ENCODE measurements at regions not wholly inside any gene's neighbourhood (a gene's known extent, or its start where the extent isn't known, plus 50 kb on each side); places are given as distances from the start of the nearest gene placed in this dataset.
"Not testable (repeated sequence)": the region's sequence is repeated elsewhere in the genome, so short reads cannot be mapped to it uniquely, and the experiment has no call there.

DNA sequence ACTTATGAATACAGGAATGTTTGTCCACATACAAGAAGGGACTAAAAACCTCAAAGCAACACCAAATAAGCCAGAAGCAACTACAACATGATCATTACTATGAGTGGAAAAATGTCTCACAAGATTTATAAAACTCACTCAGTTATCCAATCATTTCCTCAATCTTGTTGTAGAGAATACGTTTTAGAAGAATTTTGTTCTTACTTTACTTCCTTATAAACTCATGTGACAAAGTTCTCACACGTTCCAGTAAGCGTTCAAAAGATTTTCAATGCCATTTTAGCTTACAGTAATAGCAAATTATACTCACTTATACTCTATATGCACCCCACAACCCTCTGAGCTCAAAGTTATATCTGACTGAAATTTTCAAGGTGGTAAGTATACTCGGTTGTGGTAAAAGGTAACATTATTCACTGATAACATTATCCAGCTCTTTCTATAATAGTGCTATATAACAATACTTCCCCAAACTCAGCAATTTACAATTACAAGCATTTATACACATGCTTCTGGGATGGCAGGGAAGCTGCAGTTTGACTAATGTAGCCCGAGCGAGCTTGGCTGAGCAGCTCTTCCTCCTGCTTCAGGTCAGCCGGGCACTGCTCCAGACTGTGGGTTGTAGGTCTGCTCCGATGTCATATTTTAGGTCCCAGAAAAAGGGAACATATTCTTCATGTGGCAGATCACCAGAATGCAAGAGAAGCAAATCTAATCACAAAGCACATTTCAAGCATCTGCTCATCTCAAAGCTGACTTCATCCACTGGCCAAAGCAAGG, 226.3 kb downstream of the RCHY1 start:
- DNase-seq = no peak

DNA sequence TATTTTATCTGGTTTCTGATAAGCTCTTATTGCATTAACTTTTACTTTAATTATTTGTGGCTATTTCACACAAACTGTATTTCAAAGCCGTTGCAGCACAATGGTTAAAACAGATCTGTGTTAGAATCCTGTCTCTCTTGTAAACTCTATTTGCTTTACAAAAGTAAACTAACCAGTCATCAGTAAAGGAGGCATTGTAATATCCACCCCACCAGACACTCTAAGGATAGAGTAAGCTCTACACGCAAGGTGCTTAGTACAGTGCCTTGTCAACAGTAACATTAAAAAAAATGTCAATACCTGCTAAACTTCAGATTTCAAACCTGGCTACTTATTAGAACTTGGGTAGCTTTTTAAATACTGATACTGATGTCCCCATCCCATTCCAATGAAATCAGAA, 228.4 kb downstream of the RCHY1 start:
- DNase-seq = no peak

DNA sequence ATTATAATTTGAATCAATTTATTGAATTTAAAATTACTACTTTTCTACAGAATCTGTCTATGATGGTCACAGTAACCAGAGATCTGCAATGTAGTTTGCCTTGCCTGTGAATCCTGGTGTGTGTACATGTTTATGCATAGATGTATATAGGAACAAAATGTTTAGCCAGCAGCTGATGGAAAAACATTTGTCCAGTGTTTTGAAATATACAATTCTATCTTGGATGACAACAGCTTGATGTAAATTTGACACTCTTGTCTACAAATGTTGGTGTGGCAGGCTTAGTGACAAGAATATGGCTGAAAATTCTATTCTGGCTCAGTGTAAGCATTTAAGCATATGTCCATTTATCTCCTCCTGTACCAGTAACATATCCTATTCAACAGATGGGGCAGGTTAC, 229.4 kb downstream of the RCHY1 start:
- no peak for DNase-seq

DNA sequence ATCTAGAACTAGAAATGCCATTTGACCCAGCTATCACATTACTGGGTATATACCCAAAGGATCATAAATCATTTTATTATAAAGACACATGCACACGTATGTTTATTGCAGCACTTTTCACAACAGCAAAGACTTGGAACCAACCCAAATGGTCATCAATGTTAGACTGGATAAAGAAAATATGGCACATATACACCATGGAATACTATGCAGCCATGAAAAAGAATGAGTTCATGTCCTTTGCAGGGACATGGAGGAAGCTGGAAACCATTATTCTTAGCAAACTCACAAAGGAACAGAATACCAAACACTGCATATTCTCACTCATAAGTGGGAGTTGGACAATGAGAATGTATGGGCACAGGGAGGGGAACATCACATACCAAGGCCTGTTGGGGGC, 233.7 kb downstream of the RCHY1 start:
- not testable (repeated sequence) for DNase-seq

DNA sequence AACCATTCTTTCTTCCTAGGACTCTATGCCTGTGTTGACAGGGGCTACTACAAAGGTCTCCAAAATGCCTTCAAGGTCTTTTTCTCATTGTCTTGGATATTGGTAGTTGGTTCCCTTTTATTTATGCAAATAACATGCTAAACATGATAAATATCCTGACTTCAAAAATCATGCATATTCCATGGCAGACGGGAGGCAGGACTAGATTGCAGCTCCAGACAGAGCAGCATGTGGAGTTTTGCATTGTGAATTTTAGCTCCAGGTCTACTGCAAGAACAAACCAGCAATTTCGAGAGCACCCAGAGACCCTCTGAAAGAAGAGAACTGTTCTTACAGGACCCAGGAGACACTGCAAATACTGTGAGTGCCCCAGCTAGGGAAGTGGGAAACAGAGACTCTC, 254.9 kb downstream of the RCHY1 start:
- no peak for DNase-seq

DNA sequence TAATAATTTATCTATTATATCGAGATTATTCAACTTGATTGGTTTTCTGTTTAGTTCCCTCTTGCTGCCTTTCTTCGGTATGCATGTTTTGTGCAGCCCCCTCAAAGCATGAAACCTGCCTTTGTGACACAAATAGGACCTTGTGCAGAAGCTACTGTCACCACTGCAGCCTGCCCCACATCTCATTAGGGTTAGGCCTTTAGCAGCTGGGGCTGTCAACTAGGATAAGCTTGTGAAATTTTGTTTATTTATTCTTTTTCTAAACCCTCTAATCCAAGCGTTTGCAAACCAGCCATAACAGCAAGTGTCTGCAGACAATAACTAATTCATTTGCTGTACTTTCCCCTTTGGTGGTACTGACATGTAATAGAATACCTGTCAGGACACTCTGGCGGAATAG, 258.9 kb downstream of the RCHY1 start:
- no peak for DNase-seq

DNA sequence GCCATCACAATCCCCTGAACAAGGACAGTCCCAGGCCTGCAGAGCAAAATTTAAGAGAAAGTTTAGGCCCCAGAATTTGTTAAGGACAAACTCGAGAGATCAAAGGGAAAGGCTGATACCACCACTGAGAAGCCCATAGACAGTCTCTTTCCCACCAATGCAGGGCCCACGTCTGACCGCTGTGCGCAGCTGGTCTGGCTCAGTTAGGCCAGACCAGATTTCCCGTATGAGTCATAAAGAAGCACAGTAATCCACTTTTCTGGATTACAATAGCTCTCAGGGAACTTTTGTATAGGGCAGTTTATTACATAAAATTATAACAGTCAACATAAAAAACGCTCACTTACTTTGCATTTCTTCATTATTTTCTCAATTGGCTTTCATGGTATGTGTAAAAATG, 259.5 kb downstream of the RCHY1 start:
- DNase-seq = no peak

DNA sequence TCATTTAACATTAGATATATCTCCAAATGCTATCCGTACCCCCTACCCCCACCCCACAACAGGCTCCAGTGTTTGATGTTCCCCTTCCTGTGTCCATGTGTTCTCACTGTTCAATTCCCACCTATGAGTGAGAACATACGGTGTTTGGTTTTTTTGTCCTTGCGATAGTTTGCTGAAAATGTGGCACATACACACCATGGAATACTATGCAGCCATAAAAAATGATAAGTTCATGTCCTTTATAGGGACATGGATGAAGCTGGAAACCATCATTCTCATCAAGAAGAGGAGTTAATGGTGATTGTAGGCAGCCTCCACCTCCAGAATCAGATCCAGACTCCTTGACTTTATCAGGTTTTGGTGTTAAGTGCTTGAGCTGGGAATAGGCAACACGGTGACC, 261.1 kb downstream of the RCHY1 start:
- DNase-seq = not testable (repeated sequence)

DNA sequence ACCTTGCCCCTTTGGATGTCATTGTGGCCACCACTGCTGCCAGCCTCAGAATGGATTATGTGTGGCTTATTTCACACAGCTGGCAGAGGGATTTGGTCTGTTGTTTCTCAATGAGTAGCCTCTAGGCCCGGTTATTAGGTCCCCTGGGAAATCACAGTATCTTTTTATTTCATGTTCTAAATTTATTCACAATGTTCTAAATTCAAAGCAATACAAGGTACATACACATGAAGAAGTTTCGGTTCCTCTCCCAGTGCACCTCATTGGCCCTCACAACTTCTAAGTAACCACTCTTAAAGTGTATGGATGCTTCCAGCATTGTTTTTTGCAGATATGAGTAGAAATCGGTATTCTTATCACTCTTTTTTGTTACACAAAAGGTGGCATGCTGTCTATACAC, 262.7 kb downstream of the RCHY1 start:
- DNase-seq = no peak

DNA sequence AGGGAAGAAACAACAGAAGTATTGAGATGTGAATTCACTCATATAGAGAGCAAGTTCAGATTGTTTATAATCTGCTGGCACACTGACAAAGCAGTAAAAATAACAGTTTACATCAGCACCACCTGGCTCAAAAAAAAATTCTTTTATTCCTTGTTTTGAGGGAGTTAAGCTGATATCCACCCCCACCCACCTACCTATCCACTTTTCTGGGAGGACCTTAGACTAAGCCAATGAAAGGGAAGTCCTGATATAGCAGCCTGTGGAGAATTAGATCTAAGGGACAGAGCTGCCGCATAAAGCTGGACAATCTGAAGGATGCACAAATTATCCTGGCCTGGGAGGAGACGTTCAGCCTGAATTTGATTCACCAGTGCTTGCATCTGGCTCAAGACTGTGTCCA, 264.5 kb downstream of the RCHY1 start:
- DNase-seq = no peak

DNA sequence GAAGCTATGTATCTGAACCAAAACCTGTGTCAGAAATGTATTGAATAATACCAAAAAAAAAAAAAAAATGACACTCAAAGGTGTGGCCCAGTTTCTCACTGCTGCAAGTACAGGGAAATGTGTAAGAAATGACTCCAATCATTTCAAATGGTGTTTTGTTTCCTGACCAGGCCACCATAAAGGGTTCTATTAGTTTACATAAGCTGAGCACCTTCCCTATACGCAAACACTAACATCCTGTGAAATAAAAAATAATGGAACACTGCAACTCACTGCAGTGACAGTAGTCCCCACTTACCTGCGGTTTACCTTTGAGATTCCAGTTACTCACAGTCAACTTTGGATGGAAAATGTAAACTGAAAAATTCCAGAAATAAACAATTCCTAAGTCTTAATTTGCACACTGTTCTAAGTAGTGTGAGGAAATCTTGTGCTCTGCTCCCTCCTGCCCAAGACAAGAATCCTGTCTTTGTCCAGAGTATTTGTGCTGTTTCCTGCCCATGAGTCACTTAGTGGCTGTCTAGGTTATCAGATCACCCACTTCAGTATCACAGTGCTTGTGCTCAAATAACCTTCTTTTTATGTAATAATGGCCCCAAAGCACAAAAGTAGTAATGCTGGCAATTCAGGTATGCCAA, 265.3 kb downstream of the RCHY1 start:
- DNase-seq = no peak

DNA sequence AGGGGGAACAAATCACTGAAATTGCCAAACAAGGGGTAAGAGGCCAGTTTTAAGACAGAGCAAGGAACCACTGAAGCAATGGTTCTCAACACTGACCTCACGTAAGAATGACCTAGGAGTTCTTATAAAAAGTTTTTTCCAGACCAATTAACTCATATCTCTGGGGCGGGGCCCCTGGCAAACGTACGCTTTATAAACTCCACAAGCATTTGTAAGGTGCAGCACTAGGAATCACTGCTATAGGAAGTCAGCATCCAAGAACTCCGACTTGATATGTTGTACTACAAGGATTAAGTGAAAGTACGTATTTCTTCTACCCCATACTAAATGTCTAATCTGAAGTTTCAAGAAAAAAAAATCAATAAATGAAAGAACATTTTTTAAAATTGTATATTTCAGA, 269.9 kb downstream of the RCHY1 start:
- no peak for DNase-seq

DNA sequence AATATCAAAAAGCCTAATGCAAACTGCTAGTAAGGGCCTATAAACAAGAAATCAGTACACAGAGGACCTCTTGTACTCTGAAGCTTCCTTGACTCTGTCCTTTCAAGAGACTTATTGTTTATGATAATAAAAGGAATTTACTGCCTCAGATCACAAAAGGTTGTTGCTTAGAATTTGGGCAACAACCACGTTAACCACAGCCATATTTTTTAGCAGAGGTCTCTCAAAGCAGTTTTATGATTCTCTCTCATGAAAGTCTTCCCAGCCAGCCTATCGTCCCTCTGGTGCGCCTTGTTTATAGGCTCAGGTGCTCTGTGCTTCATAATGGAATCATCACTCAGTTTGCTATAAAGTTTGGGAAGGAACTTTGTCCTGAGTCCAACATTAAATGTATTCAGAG, 270.6 kb downstream of the RCHY1 start:
- no peak for DNase-seq

DNA sequence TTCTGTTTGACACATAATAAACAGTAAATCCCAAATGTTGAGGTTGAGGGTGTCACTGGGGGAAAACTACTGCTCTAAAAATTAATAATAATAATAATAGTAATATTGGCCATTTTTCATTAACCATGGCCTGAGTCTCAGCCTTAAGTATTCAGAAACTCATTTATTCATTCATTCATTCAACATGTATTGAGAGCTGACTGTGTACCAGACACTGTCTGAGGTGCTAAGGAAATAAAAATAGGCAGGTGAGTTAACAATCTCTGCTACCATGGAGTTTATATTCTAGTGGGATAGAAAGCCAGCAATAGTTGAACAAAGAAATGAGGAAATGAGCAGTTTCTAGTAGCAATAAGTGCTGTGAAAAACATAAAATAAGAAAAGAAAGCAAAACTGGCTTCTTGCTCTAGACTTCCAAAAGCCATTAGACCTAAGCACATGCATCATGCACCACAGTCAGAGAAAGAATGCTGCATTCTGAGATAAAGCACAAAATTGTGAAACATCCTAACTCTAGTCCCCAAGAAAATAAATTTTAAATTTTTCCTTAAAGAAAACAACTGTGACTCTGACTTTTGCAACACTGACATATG, 278.7 kb downstream of the RCHY1 start:
- no peak for DNase-seq

DNA sequence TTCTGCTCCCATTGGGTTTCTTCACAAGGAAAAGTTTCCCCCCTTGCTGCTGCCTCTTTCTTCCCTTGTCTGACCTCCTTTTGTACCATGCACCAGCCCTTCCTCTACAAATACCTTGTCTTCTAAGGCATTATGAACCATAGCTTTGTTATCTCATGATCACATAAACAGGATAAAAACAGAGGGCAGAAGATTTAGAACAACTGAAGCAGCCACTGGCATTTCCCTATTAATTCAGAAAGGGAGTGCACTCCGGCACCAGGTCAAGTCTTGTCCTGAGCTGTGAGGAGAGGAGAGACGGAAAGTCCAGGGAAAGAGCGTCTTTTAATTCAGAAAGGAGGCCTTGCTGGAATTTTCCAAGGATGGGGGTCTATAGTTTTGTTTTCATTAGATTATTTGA, 281.7 kb downstream of the RCHY1 start:
- no peak for DNase-seq

DNA sequence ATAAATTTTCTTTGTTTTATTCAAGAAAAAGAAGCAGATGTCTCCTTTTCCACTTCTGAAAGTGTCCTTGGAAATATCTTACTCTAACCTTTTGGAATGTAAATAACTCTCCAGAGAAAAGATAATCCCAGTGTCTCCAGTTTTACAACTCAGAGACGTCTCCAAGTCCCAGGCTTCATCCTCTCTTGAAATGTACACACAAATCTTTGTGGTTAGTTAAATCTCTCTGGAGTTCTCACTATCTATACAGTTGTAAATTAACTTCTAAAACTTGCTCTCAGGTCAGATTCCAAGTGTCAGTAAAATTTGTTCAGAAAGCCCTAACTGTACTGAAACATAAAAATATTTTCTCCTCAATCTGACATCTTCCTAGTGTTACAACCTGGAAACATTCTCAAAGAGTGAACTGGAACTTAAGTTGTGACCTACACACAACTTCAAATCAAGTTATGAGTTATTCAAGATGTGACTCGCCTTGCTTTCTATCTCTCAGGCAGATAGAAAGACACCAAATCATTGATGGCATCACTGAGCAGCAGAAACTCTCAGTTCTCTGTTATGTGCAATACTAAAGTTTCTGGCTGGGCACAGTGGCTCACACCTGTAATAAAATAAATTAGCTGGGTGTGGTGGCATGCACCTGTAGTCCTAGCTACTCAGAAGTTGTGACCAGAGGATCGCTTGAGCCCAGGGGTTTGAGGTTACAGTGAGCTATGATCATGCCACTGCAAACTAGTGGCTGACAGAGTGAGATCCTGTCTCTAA, 284.2 kb downstream of the RCHY1 start:
- no peak for DNase-seq

DNA sequence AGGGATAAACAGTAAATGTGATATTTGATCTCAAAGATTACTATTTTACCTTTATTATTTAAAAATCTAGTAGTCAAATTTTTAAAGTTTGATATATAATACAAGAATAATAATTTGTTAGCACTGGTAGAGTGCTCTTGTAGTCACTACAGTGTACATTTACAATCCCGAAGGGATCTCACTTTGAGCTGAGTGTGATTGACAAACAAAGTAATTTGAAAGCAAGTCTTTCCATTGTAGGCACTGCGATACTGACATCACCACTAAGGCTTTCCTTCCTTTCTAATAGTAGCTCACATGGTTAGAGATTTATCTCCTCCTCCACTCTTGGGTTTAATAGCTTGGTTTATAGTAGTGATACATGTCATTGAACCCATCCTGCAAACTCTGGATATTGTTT, 280.6 kb downstream of the PARM1 start:
- no peak for DNase-seq

DNA sequence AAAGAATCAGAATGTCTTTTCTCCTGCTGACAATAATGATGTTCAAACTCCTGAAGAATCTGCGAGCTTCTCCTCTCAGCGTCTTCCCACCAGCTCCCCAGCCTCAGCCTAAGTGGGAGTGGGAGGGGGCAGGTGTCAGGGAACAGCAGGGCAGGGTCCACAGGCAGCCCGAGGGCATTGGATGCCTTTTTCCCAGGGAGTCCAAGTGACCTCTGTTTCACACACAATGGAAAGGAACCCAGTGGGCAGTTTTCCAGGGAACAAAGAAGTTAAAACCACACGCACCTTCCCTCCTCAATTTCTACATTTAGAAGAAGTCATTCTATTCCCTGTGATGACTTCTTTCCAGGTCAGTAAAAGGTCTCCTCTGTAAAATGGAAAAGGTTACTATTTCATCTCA, 278.5 kb downstream of the PARM1 start:
- no peak for DNase-seq

DNA sequence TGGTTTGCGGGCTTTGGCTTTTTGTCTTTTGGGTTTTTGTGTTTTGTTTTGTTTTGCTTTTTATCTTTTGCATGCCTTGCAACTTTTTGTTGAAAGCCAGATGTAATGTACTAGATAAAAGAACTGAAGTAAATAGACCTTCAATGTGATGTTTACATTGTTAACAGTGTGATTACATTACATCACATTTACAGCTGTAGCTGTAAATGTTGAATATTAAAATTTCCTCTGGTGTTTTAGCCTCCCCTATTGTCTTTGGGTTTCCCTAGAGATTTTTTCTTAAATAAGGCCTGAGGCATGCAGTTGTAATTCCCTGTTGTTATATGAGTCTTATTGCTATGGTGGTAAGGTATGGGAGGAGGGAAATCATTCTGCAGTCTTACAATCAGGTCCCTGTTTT, 275.0 kb downstream of the PARM1 start:
- DNase-seq = no peak

DNA sequence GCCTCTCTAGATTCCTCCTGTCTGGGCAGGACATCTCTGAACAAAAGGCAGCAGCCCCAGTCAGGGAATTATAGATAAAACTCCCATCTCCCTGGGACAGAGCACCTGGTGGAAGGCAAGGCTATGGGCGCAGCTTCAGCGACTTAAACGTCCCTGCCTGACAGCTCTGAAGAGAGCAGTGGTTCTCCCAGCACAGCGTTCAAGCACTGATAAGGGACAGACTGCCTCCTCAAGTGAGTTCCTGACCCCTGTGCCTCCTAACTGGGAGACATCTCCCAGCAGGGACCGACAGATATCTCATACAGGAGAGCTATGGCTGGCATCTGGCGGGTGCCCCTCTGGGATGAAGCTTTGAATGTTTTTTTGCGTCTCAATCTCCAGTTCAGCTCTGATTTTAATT, 262.2 kb downstream of the PARM1 start:
- DNase-seq = no peak

DNA sequence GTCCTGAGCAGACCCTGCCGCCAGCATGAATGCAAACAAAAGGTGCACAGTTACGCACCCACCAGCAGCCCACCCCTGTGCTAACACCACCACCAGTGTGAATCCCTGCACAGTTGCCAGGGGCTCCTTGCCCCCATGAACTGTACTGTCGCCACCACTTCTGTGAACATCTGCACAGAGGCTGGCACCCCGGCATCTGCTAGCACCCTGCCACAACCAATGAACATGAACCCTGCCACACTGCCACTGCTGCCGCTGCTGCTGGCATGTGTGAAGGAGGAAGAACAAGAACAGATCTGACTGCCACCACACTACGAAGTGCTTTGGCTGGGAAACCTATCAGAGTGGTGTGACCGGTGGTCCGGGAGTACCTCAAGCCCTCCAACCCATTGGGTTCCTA, 261.3 kb downstream of the PARM1 start:
- no peak for DNase-seq

DNA sequence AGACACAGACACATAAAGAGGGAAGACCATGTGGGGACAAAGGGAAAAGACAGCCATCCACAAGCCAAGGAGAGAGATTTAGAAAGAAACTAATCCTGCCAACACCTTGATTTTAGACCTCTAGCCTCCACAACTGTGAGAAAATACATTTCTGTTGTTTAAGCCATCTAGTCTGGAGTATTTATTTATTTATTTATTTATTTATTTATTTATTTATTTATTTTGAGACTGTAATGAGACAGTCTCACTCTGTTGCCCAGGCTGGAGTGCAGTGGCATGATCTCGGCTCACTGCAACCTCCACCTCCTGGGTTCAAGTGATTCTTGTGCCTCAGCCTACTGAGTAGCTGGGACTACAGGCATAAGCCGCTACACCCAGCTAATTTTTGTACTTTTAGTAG, 259.3 kb downstream of the PARM1 start:
- DNase-seq = not testable (repeated sequence)

DNA sequence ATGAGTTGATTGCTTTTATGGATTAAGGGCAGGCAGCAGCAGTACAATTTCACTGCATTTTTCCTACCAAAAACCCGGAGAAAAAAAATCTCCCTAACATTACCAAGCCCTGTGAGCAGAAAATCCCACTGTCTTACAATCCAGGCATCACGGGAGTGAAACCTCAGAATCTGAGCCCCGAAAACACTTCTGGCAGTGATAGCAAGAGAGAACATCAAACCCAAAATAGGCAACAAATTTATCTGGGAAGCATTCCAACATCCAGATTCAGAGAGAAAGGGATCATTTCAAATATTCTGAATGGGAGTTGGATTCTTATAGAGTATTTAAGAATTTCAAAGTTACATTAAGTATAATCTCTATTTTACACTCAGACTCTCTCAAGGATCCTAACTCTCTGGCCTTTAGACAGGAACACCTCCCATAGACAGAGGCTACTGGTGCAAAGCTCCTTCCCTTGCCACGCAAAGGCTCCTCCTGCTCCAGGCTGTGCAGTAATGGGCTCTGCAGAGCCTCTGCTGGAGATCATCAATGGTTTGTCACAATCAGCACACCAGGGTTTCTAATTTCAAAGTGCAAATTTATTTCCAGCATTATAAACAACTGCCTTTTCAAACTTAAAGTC, 256.9 kb downstream of the PARM1 start:
- no peak for DNase-seq
